WTC11 (cell line): ENCODE measurements at regions not wholly inside any gene's neighbourhood (a gene's known extent, or its start where the extent isn't known, plus 50 kb on each side); places are given as distances from the start of the nearest gene placed in this dataset.
"Not testable (repeated sequence)": the region's sequence is repeated elsewhere in the genome, so short reads cannot be mapped to it uniquely, and the experiment has no call there.

Source experiments
- ATAC-seq: fragments of 200-7000 bp; cut with Tn5 transposase; 2 replicates; pipeline ENCODE4 v1.10.0; 2021; ENCODE audit warnings: mild to moderate bottlenecking, moderate library complexity
- CTCF ChIA-PET: fragments of 300-600 bp; sonication (Branson Sonifier 250); formaldehyde crosslinking; loops from one replicate; lab custom pipeline; 2021; ENCODE audit warnings: antibody characterized with exemption; lab: Charles Lee
- POLR2A ChIA-PET: fragments of 350-600 bp; sonication (Branson Sonifier 250); formaldehyde crosslinking; loops from one replicate; lab custom pipeline; 2021; ENCODE audit warnings: antibody characterized with exemption; lab: Charles Lee
- DNase-seq: peaks from one replicate; pipeline ENCODE4 v3.0.0; 2021; ENCODE audit warnings: low spot score
- H3K27ac Mint-ChIP-seq: 2 replicates; pipeline ENCODE4 v1.8.0; 2021; ENCODE audit warnings: mixed read lengths
- H3K27me3 Mint-ChIP-seq: 2 replicates; pipeline ENCODE4 v1.8.0; 2021; ENCODE audit warnings: low read depth, mild to moderate bottlenecking, moderate library complexity, mixed read lengths
- H3K36me3 Mint-ChIP-seq: 2 replicates; pipeline ENCODE4 v1.8.0; 2021; ENCODE audit warnings: mixed read lengths
- H3K4me1 Mint-ChIP-seq: 2 replicates; pipeline ENCODE4 v1.8.0; 2022; ENCODE audit warnings: mixed read lengths
- H3K4me3 Mint-ChIP-seq: 2 replicates; pipeline ENCODE4 v1.8.0; 2021; ENCODE audit warnings: mild to moderate bottlenecking, moderate library complexity, mixed read lengths
- H3K9me3 Mint-ChIP-seq: 2 replicates; pipeline ENCODE4 v1.8.0; 2021; ENCODE audit warnings: mixed read lengths
- AR ChIP-seq: fragments of 250-450 bp; sonication (Bioruptor Pico); IDR thresholded peaks from 2 replicates; pipeline ENCODE4 v1.9.0; 2021; ENCODE audit warnings: mild to moderate bottlenecking
- CDX4 ChIP-seq: fragments of 250-450 bp; sonication (Bioruptor Pico); IDR thresholded peaks from 2 replicates; pipeline ENCODE4 v1.9.0; 2021; ENCODE audit warnings: moderate library complexity, mild to moderate bottlenecking, inconsistent platforms, borderline replicate concordance
- CTCF ChIP-seq: fragments of 200-600 bp; IDR thresholded peaks from 2 replicates; pipeline ENCODE4 v1.8.0; 2022; ENCODE audit warnings: antibody characterized with exemption
- ELF4 ChIP-seq: sonication (generic); formaldehyde crosslinking; IDR thresholded peaks from 2 replicates; pipeline ENCODE4 v1.8.1; 2022; ENCODE audit warnings: low read depth, mild to moderate bottlenecking, moderate library complexity, missing genetic modification reagents
- IRF1 ChIP-seq: sonication (generic); formaldehyde crosslinking; IDR thresholded peaks from 2 replicates; pipeline ENCODE4 v1.8.0; 2023; ENCODE audit warnings: missing genetic modification reagents
- MAX ChIP-seq: sonication (generic); formaldehyde crosslinking; IDR thresholded peaks from 2 replicates; pipeline ENCODE4 v1.8.0; 2022; ENCODE audit warnings: mild to moderate bottlenecking, missing genetic modification reagents
- NFATC4 ChIP-seq: fragments of 250-450 bp; sonication (Bioruptor Pico); IDR thresholded peaks from 2 replicates; pipeline ENCODE4 v1.9.0; 2021; ENCODE audit warnings: mild to moderate bottlenecking
- RELA ChIP-seq: sonication (generic); formaldehyde crosslinking; IDR thresholded peaks from 2 replicates; pipeline ENCODE4 v1.8.1; 2022; ENCODE audit warnings: missing genetic modification reagents, mild to moderate bottlenecking, borderline replicate concordance
- ZBTB21 ChIP-seq: sonication (generic); formaldehyde crosslinking; IDR thresholded peaks from 2 replicates; pipeline ENCODE4 v1.8.1; 2023; ENCODE audit warnings: mild to moderate bottlenecking, missing genetic modification reagents, borderline replicate concordance
- ZNF219 ChIP-seq: sonication (generic); formaldehyde crosslinking; IDR thresholded peaks from 2 replicates; pipeline ENCODE4 v1.8.0; 2023; ENCODE audit warnings: missing genetic modification reagents, mild to moderate bottlenecking, borderline replicate concordance
- ZNF281 ChIP-seq: sonication (generic); formaldehyde crosslinking; IDR thresholded peaks from 2 replicates; pipeline ENCODE4 v1.8.0; 2023; ENCODE audit warnings: mild to moderate bottlenecking, missing genetic modification reagents
- ZNF512 ChIP-seq: sonication (generic); formaldehyde crosslinking; IDR thresholded peaks from 2 replicates; pipeline ENCODE4 v1.8.1; 2022; ENCODE audit warnings: missing genetic modification reagents, borderline replicate concordance

- Mint-ChIP-seq H3K27ac (no peak overlapping the region), H3K9me3 (peaks cover 65% of the 10 kb centered on the region), H3K36me3 (peaks cover 6% of the 10 kb centered on the region; the same call in 1 of the 2 replicates), H3K27me3 (peaks cover 17% of the 10 kb centered on the region)
- no peak for DNase-seq
- ChIA-PET POLR2A (no interaction called here), CTCF (no interaction called here)
- no peak for TF ChIP-seq CDX4 (CRISPR knock-in tag)
- TF ChIP-seq, all 79 proteins: peak for 0
- no peak overlapping the region for H3K4me3 Mint-ChIP-seq
- no peaks in the 10 kb centered on the region for H3K4me1 Mint-ChIP-seq
- no peak for ATAC-seq
These were observed 91.9 kb upstream of the PPP2R5C start for GRCh38 chr14:101669629-101670028.

- ChIA-PET POLR2A (no interaction called here), CTCF (no interaction called here)
- DNase-seq (no peak), ATAC-seq (no peak)
- peaks cover 60% of the 10 kb centered on the region for H3K9me3 Mint-ChIP-seq
- no peak overlapping the region for H3K27ac Mint-ChIP-seq
- no peak for TF ChIP-seq RELA (CRISPR knock-in tag)
- no peak for TF ChIP-seq IRF1 (CRISPR knock-in tag)
- TF ChIP-seq ZNF219 (CRISPR knock-in tag), result no peak
- TF ChIP-seq AR (CRISPR knock-in tag), result no peak
- TF ChIP-seq NFATC4 (CRISPR knock-in tag), result no peak
- TF ChIP-seq ZNF512 (CRISPR knock-in tag), result no peak
- TF ChIP-seq ELF4, result no peak
- no peak for TF ChIP-seq ZBTB21 (CRISPR knock-in tag)
- TF ChIP-seq CTCF, result no peak
- no peak for TF ChIP-seq MAX (CRISPR knock-in tag)
- no peak for TF ChIP-seq ZNF281 (CRISPR knock-in tag)
- H3K4me3 Mint-ChIP-seq, result no peak overlapping the region
- peaks cover 31% of the 10 kb centered on the region for H3K27me3 Mint-ChIP-seq
- H3K36me3 Mint-ChIP-seq, result peaks cover 6% of the 10 kb centered on the region; the same call in 1 of the 2 replicates
- no peaks in the 10 kb centered on the region for H3K4me1 Mint-ChIP-seq
These were observed 87.6 kb upstream of the PPP2R5C start for GRCh38 chr14:101673873-101674272.

GRCh38 chr14:101675835-101676234 lies 85.7 kb upstream of the PPP2R5C start:
- H3K36me3 Mint-ChIP-seq, CTCF ChIA-PET, H3K4me3 Mint-ChIP-seq, H3K4me1 Mint-ChIP-seq, POLR2A ChIA-PET, ATAC-seq, DNase-seq, H3K27ac Mint-ChIP-seq: not testable (repeated sequence)
- H3K27me3 Mint-ChIP-seq, result peaks cover 30% of the 10 kb centered on the region
- peaks cover 40% of the 10 kb centered on the region for H3K9me3 Mint-ChIP-seq

- Mint-ChIP-seq H3K27me3 (peaks cover 49% of the 10 kb centered on the region), H3K9me3 (peaks cover 24% of the 10 kb centered on the region)
- ATAC-seq, H3K4me3 Mint-ChIP-seq, H3K36me3 Mint-ChIP-seq, POLR2A ChIA-PET, H3K27ac Mint-ChIP-seq, DNase-seq, H3K4me1 Mint-ChIP-seq: not testable (repeated sequence)
- CTCF ChIA-PET, result interaction anchor here (1.3 kb wide), 1 partner anchor 11 kb away, joined by 5 read pairs; no protein-coding TSS in a partner anchor
These were observed 83.6 kb upstream of the PPP2R5C start for GRCh38 chr14:101677912-101678327.
